ENCODE measurements at regions not wholly inside any gene's neighbourhood (a gene's known extent, or its start where the extent isn't known, plus 50 kb on each side); places are given as distances from the start of the nearest gene placed in this dataset.

DNA sequence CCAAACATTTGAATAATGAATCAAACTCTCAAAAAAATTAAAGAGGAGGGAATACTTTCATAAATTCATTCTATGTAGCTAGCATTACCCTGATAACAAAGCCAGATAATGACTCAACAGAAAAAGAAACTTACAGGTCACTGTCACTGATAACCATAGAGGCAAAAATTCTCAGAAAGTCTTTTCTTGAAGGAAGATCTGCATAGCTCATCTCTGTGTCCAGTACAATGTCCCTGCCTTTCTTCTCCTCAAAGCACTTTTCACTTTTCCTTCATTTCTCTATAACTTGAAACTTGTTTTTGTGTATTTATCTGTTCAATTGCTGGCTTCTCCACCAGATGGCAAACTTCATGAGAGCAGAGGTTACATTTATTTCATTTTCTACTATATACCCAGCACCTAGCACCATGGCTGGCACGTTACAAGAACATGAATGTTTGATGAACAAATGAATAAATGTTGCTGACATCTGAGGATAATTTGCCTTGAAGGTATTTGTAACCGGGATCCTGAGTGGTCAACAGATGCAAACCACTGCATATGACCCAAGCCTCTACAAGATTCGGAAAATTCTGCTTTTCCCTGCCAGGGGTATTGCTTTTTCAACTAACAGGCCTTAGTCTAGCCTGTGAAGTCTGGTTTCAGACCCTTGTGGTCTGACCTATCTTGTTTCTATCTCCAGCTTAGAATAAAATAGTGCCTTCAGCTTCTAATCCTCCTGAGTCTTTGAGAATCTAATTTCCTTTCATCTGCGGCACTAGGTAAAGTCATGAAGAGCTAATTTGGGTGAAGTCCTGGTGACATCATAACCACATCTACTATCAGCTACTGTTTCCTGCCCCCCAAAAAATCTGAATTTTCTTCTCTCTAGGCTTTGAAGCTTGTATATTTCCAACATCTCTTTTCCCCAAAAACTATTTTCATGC is 52.5 kb upstream of the ANTXR2 start:
- Histone ChIP-seq H3K4me2 (ENCODE audit: low read length) (peak overlapping the region; percentile 17), H3K27ac (ENCODE audit: low read depth, low read length) (no peak overlapping the region), H3K36me3 (ENCODE audit: insufficient read depth, low read length) (no peaks in the 10 kb centered on the region), H3K4me3 (ENCODE audit: insufficient read depth, low read depth, low read length) (no peak overlapping the region), H4K20me1 (ENCODE audit: insufficient read depth, low read length) (no peaks in the 10 kb centered on the region), H3K4me1 (ENCODE audit: insufficient read depth, low read length) (peaks cover 24% of the 10 kb centered on the region), H3K9me3 (ENCODE audit: insufficient read depth, low read depth, low read length) (no peaks in the 10 kb centered on the region), H2AFZ (ENCODE audit: low read depth, low read length) (peak overlapping the region; percentile 8), H3K9ac (ENCODE audit: low read length) (no peak overlapping the region), H3K27me3 (ENCODE audit: insufficient read depth, low read length) (no peaks in the 10 kb centered on the region), H3K79me2 (ENCODE audit: insufficient read depth, low read length) (no peaks in the 10 kb centered on the region)
- no peaks in the 10 kb centered on the region for H3K36me3 Mint-ChIP-seq (ENCODE audit: low read depth, unreplicated experiment)
- TF ChIP-seq EZH2 (IDR thresholded peaks at IDR 0.05; ENCODE audit: insufficient read depth, low read length) (no peak), CTCF (IDR thresholded peaks at IDR 0.05; ENCODE audit: insufficient read depth, low read depth, low read length) (peak; percentile 68)
- peaks cover 18% of the 10 kb centered on the region for H3K4me1 Mint-ChIP-seq (ENCODE audit: low read depth, unreplicated experiment)
- H3K9me3 Mint-ChIP-seq (ENCODE audit: unreplicated experiment): no peaks in the 10 kb centered on the region
- no peak overlapping the region for H3K4me3 Mint-ChIP-seq (ENCODE audit: unreplicated experiment)
- H3K27me3 Mint-ChIP-seq (ENCODE audit: low read depth, unreplicated experiment): no peaks in the 10 kb centered on the region
- peak; percentile 70 for FAIRE-seq
- peak; percentile 14 for DNase-seq (ENCODE audit: low read depth)
- H3K27ac Mint-ChIP-seq (ENCODE audit: unreplicated experiment): no peak overlapping the region

- no peaks in the 10 kb centered on the region for H3K79me2 ChIP-seq (ENCODE audit: insufficient read depth, low read length)
- no peaks in the 10 kb centered on the region for H4K20me1 ChIP-seq (ENCODE audit: insufficient read depth, low read length)
- TF ChIP-seq EZH2 (IDR thresholded peaks at IDR 0.05; ENCODE audit: insufficient read depth, low read length): no peak
- no peak for TF ChIP-seq CTCF (IDR thresholded peaks at IDR 0.05; ENCODE audit: insufficient read depth, low read depth, low read length)
- H3K9me3 Mint-ChIP-seq (ENCODE audit: unreplicated experiment): no peaks in the 10 kb centered on the region
- no peaks in the 10 kb centered on the region for H3K27me3 ChIP-seq (ENCODE audit: insufficient read depth, low read length)
- peaks cover 1% of the 10 kb centered on the region for H3K27me3 Mint-ChIP-seq (ENCODE audit: low read depth, unreplicated experiment)
- H3K27ac ChIP-seq (ENCODE audit: low read depth, low read length): no peak overlapping the region
- H3K4me2 ChIP-seq (ENCODE audit: low read length): peak overlapping the region; percentile 17
- DNase-seq (ENCODE audit: low read depth) (no peak), FAIRE-seq (peak; percentile 26)
- peaks cover 18% of the 10 kb centered on the region for H3K4me1 Mint-ChIP-seq (ENCODE audit: low read depth, unreplicated experiment)
- H3K9me3 ChIP-seq (ENCODE audit: insufficient read depth, low read depth, low read length): no peaks in the 10 kb centered on the region
- H3K4me1 ChIP-seq (ENCODE audit: insufficient read depth, low read length): peaks cover 24% of the 10 kb centered on the region
- H3K9ac ChIP-seq (ENCODE audit: low read length): no peak overlapping the region
- H3K27ac Mint-ChIP-seq (ENCODE audit: unreplicated experiment): no peak overlapping the region
- no peak overlapping the region for H3K4me3 ChIP-seq (ENCODE audit: insufficient read depth, low read depth, low read length)
- no peak overlapping the region for H3K4me3 Mint-ChIP-seq (ENCODE audit: unreplicated experiment)
- no peaks in the 10 kb centered on the region for H3K36me3 ChIP-seq (ENCODE audit: insufficient read depth, low read length)
- no peak overlapping the region for H2AFZ ChIP-seq (ENCODE audit: low read depth, low read length)
- H3K36me3 Mint-ChIP-seq (ENCODE audit: low read depth, unreplicated experiment): no peaks in the 10 kb centered on the region
Measured at GRCh38 chr4:80124246-80125211, 51.5 kb upstream of the ANTXR2 start.

Data from astrocyte (in vitro differentiated cells and primary cell).